ENCODE measurements at regions not wholly inside any gene's neighbourhood (a gene's known extent, or its start where the extent isn't known, plus 50 kb on each side); places are given as distances from the start of the nearest gene placed in this dataset.

DNA sequence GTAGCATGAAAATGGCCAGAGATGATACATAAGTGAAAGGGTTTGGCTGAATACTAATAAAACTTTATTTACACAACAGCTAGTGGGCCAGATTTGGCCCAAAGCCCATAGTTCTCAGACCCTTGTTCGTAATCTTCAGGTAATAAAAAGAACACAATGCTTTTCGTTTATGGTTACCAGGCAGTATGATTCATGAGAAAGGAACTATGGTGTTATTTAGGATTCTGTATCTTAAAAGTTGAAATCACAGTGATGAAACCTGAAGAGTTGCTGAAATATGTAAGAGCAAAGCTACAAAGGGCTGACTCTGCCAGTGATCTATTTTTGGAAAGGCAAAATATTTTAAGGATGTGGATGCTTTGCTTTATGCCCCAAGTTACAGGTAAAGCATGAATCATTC, 192.7 kb downstream of the SMC2 start:
- no peak for DNase-seq (ENCODE audit: low read depth)
- TF ChIP-seq, protein P1, sequence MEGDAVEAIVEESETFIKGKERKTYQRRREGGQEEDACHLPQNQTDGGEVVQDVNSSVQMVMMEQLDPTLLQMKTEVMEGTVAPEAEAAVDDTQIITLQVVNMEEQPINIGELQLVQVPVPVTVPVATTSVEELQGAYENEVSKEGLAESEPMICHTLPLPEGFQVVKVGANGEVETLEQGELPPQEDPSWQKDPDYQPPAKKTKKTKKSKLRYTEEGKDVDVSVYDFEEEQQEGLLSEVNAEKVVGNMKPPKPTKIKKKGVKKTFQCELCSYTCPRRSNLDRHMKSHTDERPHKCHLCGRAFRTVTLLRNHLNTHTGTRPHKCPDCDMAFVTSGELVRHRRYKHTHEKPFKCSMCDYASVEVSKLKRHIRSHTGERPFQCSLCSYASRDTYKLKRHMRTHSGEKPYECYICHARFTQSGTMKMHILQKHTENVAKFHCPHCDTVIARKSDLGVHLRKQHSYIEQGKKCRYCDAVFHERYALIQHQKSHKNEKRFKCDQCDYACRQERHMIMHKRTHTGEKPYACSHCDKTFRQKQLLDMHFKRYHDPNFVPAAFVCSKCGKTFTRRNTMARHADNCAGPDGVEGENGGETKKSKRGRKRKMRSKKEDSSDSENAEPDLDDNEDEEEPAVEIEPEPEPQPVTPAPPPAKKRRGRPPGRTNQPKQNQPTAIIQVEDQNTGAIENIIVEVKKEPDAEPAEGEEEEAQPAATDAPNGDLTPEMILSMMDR (IDR thresholded peaks at IDR 0.05; ENCODE audit: control insufficient read depth, insufficient read depth, low read depth, low read length, missing control alignments) = no peak
- H3K4me3 ChIP-seq (ENCODE audit: control insufficient read depth, low read depth, low read length) = no peak overlapping the region

DNA sequence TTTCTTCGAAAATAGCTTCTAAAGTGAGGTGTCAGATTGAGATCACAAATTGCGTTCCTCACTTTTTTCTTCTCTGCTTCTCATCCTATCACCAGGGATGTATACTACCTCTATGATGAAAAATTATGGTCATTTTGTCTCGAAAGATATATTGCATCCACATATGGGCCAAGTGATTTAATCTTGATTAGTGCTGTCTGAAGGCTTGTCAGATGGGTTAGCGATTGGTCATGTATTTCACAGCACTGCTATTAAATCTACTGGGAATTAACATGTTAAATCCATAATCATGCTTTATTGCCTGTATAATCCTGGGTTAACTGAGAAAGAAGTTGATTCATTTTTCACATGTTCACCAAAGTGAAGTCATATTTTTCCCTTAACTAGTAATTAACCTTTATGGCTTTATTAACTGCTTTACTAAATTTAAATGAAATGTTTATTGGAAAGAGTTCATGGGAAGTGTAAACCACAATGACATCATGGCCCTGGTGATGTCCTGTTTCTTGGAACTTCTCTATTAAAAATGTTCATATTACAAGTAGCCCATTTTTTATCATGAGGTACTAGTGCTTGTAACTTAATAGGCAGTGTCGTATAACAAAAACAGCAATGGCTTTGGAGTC, 193.3 kb downstream of the SMC2 start:
- TF ChIP-seq, protein P1 (IDR thresholded peaks at IDR 0.05; ENCODE audit: control insufficient read depth, insufficient read depth, low read depth, low read length, missing control alignments) = no peak
- H3K4me3 ChIP-seq (ENCODE audit: control insufficient read depth, low read depth, low read length) = no peak overlapping the region
- no peak for DNase-seq (ENCODE audit: low read depth)

DNA sequence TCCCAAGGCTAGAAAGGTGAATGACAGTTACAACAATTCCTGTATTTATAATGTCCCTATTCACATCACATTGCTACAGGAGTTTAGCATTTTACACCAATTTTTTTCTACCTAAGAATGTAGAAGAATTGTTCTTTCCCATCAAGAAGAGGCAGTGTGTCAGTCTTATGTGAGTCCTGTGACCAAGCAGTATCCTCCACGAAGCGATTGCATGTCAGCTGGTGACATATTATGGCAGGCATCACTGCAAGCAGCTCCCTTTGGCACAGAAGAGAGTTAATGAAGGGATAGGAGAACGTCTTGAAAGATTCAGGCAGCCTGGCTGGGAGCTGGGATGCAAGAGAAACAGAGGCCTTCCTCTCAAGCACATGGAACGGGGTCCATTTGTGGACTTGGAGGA, 199.8 kb downstream of the SMC2 start:
- DNase-seq (ENCODE audit: low read depth) = no peak
- TF ChIP-seq, protein P1 (IDR thresholded peaks at IDR 0.05; ENCODE audit: control insufficient read depth, insufficient read depth, low read depth, low read length, missing control alignments) = no peak
- no peak overlapping the region for H3K4me3 ChIP-seq (ENCODE audit: control insufficient read depth, low read depth, low read length)

DNA sequence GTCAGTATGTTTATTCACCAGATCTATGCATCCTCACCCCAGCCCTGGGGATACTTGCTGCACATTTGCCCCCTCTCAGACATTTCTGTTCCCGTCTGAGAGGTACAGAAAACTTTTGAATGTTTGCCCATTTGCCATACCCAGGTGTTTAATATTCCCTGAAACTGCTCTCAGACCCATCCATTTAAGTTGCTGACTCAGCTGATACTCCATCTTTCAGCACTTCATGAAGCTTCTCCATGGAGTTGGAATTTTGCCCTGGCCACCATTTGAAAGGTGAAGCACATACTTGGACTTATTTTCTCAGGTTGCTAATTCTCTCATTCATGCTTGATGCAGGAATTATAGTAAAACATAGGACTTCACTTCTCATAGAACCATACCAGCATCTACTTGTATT, 203.9 kb upstream of the OR13F1 start:
- DNase-seq (ENCODE audit: low read depth) = no peak
- TF ChIP-seq, protein P1 (IDR thresholded peaks at IDR 0.05; ENCODE audit: control insufficient read depth, insufficient read depth, low read depth, low read length, missing control alignments) = no peak
- no peak overlapping the region for H3K4me3 ChIP-seq (ENCODE audit: control insufficient read depth, low read depth, low read length)

DNA sequence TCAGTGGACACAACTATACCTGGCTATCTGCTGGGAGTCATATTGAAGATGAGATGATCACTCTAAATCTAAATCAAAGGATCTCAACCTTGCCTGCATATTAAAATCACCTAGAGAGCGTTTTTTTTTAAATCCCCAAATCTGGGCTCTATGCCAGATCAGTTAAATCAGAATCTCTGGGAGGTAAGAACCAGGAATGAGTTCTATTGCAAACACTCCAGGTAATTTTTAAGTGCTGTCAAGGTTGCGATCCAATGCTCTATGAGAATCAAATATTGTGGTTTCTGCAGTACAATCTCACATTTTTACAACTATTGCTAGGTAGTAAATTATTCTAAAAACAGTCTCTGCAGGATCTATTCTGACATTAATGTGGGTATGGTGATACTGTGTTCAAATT, 202.3 kb upstream of the OR13F1 start:
- H3K4me3 ChIP-seq (ENCODE audit: control insufficient read depth, low read depth, low read length) = no peak overlapping the region
- TF ChIP-seq, protein P1 (IDR thresholded peaks at IDR 0.05; ENCODE audit: control insufficient read depth, insufficient read depth, low read depth, low read length, missing control alignments) = no peak
- DNase-seq (ENCODE audit: low read depth) = no peak

DNA sequence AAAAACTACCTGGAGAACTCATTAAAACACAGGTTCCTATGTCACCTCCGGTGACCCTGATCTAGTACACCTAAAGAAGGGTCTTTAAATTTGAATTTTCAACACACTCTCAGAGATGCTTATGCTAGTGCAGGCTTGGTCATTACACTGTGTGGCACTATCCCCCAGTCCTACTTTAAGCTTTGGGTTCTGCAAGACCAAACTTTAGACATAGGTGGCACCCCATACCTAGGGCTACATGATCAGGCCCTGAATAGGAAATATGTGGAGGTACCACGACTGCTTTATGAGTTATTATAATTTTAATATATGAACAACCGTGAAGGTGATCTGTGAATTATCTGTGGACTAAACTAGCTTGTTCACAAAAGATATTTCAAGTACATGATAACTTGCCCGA, 201.3 kb upstream of the OR13F1 start:
- H3K4me3 ChIP-seq (ENCODE audit: control insufficient read depth, low read depth, low read length) = no peak overlapping the region
- TF ChIP-seq, protein P1 (IDR thresholded peaks at IDR 0.05; ENCODE audit: control insufficient read depth, insufficient read depth, low read depth, low read length, missing control alignments) = no peak
- no peak for DNase-seq (ENCODE audit: low read depth)

DNA sequence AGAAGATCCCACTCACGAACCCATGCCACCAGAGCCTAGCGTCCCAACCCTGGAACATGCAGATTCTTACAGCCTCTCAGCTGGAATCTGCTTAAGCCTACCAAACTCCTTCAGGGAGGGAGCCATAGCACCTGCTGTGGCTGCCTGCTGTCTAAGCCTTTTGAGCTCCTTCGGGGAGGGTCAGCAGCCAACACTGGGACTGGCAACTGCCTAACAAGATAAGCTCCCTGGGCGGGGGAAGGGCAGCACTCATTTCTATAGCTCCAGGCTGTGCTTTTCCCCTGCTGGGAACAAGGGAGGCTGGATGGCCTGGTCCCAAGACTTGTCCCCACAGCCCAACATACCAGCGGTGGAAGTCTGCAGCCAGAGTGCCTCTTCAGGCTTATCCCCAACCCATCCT, 199.1 kb upstream of the OR13F1 start:
- DNase-seq (ENCODE audit: low read depth) = no peak
- no peak overlapping the region for H3K4me3 ChIP-seq (ENCODE audit: control insufficient read depth, low read depth, low read length)
- TF ChIP-seq, protein P1 (IDR thresholded peaks at IDR 0.05; ENCODE audit: control insufficient read depth, insufficient read depth, low read depth, low read length, missing control alignments) = no peak

All from AG09309 (cell line).